GM20000 (cell line): ENCODE measurements at regions not wholly inside any gene's neighbourhood (a gene's known extent, or its start where the extent isn't known, plus 50 kb on each side); places are given as distances from the start of the nearest gene placed in this dataset.

Experiments
- DNase-seq: peaks from one replicate; pipeline ENCODE4 v3.0.0; 2012; ENCODE audit warnings: low spot score
- CTCF ChIP-seq: IDR thresholded peaks from 2 replicates; pipeline ENCODE4 v1.5.1; 2012; ENCODE audit warnings: mild to moderate bottlenecking, control low read depth; ENCODE audit errors: extremely low read depth, missing control alignments

GRCh38 chr20:59382157-59382725 lies 81.8 kb downstream of the EDN3 start:
- DNase-seq = no peak
- TF ChIP-seq CTCF = no peak

- no peak for TF ChIP-seq CTCF
- DNase-seq = no peak
Observed at GRCh38 chr20:59382907-59383306, 82.5 kb downstream of the EDN3 start.

- no peak for TF ChIP-seq CTCF
- no peak for DNase-seq
Observed at GRCh38 chr20:59385038-59385437, 84.6 kb downstream of the EDN3 start.

- DNase-seq = no peak
- TF ChIP-seq CTCF = no peak
Observed at GRCh38 chr20:59385480-59385879, 85.1 kb downstream of the EDN3 start.

GRCh38 chr20:59386809-59387208 lies 86.4 kb downstream of the EDN3 start:
- TF ChIP-seq CTCF = no peak
- no peak for DNase-seq

GRCh38 chr20:59387891-59388290 lies 87.5 kb downstream of the EDN3 start:
- no peak for DNase-seq
- no peak for TF ChIP-seq CTCF

GRCh38 chr20:59388402-59388801 lies 88.0 kb downstream of the EDN3 start:
- DNase-seq = no peak
- no peak for TF ChIP-seq CTCF
